ENCODE measurements at regions not wholly inside any gene's neighbourhood (a gene's known extent, or its start where the extent isn't known, plus 50 kb on each side); places are given as distances from the start of the nearest gene placed in this dataset.
"Not testable (repeated sequence)": the region's sequence is repeated elsewhere in the genome, so short reads cannot be mapped to it uniquely, and the experiment has no call there.

DNA sequence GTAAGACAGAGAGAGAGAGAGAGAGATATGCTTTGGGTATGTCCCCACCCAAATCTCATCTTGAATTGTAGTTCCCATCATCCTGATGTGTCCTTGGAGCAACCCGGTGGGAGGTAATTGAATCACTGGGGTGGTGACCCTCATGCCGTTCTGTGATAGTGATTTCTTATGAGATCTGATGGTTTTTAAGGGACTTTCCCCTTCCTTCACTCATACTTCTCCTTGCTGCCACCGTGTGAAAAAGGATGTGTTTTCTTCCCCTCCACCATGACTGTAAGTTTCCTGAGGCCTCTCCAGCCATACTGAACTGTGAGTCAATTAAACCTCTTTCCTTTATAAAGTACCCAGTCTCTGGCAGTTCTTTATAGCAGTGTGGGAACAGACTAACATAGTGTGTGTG lies 60.3 kb downstream of the EOMES start:
- DNase-seq (ENCODE audit: low spot score), result no peak

GRCh38 chr3:27659279-27660021 lies 62.7 kb downstream of the EOMES start:
- peak; percentile 66 for DNase-seq (ENCODE audit: low spot score)

- DNase-seq (ENCODE audit: low spot score), result no peak
These were observed 63.4 kb downstream of the EOMES start for GRCh38 chr3:27658741-27659140.

- no peak for DNase-seq (ENCODE audit: low spot score)
These were observed 64.3 kb downstream of the EOMES start for GRCh38 chr3:27657871-27658270.

- no peak for DNase-seq (ENCODE audit: low spot score)
These were observed 64.7 kb downstream of the EOMES start for GRCh38 chr3:27657404-27657803.

DNA sequence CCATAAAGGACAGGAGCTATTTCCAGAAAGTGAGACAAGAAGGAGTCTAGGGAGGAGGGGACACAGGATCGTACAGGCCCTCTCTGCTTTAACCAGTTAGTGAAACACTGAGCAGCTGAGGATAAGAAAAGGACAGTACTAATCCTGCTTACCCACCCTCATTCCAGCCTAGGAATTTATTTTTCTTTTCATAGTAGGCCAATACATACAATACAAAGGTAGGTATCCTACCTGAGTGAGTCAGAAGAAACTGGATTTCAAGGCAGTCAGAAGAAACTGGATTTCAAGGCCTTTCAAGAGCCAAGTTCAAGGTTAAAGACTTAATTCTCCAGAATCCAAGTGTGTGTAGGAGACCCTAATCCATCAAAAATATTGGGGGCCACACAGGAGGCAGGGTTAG lies 65.3 kb downstream of the EOMES start:
- DNase-seq (ENCODE audit: low spot score), result no peak

DNA sequence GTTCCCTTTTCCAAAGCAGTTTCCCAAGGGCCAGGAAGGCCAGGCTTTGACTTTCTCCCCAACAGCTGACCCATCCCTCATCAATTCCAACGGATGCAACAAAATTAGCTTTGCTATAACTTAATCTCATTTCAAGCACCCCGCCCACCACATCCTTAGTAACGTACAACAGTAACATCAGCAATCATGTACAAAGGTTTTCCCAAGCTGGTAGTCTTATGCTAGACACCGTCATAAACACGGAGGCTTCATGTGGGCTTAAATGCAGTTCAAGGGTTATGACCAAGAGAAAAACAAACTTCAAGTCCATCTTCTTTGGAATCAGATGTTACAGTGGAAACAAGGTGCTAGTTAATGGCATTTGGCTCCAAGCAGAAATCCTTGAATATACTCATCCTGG lies 66.6 kb downstream of the EOMES start:
- no peak for DNase-seq (ENCODE audit: low spot score)

- DNase-seq (ENCODE audit: low spot score), result no peak
These were observed 68.1 kb downstream of the EOMES start for GRCh38 chr3:27653803-27654558.

GRCh38 chr3:27649277-27649676 lies 72.8 kb downstream of the EOMES start:
- DNase-seq (ENCODE audit: low spot score), result no peak

GRCh38 chr3:27646896-27647295 lies 75.2 kb downstream of the EOMES start:
- no peak for DNase-seq (ENCODE audit: low spot score)

DNA sequence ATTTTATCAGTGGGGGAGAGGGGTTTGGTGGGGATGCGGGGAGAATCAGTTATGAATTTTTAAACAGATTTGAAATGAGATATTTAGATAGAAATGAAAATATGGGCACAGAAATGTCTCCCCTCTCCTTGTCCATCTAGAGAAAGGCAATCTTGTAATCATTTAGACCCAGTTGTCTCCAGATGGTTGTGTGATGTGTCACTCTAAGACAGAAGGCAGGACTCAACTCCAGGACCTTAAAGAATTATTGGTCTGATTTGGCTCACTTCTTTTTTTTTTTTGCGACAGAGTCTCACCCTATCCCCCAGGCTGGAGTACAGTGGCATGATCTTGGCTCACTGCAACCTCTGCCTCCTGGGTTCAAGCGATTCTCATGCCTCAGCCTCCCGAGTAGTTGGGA lies 77.2 kb downstream of the EOMES start:
- no peak for DNase-seq (ENCODE audit: low spot score)

DNA sequence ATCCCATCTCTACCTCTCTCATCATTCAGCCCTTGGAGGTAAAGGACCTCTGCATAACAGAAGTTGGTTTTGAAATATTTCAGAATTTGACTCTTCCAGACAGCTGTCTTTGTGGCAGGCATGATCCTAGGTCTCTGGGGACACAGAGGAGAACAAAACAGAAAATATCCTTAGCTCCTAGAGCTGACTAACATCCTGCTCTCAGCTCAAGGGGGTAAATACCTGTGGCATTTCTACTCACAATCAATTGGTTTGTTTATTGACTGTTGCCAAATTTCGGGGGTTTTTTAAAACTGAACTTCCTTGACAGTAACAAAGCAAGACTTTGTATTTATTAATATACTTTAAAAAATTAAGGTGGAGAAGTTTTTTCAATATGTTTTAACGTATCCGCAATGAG lies 78.8 kb downstream of the EOMES start:
- DNase-seq (ENCODE audit: low spot score), result no peak

DNA sequence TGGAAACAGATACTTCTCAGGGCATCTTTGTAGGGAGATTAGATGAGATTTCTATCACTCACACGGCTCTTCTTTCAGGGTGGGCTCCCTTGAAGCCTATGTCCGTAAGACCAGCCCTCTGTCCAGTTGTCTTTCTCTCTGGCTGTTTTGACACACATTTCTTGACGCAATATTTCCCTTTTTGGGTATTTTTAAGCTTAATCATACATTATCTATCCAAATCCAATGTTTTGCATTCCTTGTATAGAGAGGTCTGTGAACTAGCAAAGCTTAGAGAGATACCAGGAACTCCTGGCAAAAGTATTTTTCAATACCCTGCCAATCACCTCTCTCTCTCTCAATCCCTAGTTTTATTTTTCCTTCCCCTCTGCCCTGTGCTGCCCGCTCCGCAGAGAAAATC lies 79.3 kb downstream of the EOMES start:
- DNase-seq (ENCODE audit: low spot score), result no peak

GRCh38 chr3:27641888-27642601 lies 80.1 kb downstream of the EOMES start:
- DNase-seq (ENCODE audit: low spot score), result no peak

GRCh38 chr3:27641271-27641800 lies 80.8 kb downstream of the EOMES start:
- no peak for DNase-seq (ENCODE audit: low spot score)

GRCh38 chr3:27639271-27639670 lies 82.9 kb downstream of the EOMES start:
- no peak for DNase-seq (ENCODE audit: low spot score)

GRCh38 chr3:27638594-27638993 lies 83.5 kb downstream of the EOMES start:
- DNase-seq (ENCODE audit: low spot score), result no peak

GRCh38 chr3:27637346-27637995 lies 84.7 kb downstream of the EOMES start:
- DNase-seq (ENCODE audit: low spot score), result no peak

- not testable (repeated sequence) for DNase-seq (ENCODE audit: low spot score)
These were observed 87.1 kb downstream of the EOMES start for GRCh38 chr3:27635006-27635405.

DNA sequence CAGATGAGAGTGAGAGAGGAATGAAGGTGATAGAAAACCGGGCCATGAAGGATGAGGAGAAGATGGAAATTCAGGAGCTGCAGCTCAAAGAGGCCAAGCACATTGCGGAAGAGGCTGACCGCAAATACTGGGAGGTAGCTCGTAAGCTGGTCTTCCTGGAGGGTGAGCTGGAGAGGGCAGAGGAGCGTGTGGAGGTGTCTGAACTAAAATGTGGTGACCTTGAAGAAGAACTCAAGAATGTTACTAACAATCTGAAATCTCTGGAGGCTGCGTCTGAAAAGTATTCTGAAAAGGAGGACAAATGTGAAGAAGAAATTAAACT lies 88.9 kb downstream of the EOMES start:
- DNase-seq (ENCODE audit: low spot score), result no peak

DNA sequence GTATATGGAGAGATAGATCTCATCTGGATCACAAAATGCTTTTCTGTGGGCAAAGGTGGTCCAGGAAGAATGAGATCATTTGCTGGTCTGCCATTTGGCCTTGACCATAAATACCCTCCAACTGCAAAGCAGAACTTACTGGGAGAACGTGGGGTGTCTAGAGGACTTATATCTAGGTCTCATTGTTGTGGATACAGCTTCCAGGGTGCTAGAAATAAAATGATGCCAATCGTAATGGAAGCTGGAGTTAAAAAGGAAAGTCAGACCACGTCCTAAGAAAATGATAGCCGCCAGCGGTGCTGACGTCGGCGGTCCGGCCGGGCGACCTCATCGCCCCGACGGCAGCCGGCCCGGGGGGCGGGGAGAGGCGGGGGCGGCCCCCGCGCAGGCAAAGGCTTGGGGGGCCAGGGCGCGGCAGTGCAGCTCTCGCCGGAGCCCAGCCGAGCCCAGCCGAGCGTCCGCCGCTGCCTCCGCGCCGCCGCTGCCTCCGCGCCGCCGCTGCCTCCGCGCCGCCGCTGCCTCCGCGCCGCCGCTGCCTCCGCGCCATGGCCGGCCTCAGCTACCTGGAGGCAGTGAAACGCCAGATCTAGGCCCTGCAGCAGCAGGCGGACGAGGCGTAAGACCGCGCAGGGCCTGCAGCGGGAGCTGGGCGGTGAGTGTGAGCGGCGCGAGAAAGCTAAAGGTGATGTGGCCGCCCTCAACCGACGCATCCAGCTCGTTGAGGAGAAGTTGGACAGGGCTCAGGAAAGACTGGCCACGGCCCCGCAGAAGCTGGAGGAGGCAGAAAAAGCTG lies 89.5 kb downstream of the EOMES start:
- peak; percentile 52 for DNase-seq (ENCODE audit: low spot score)

DNA sequence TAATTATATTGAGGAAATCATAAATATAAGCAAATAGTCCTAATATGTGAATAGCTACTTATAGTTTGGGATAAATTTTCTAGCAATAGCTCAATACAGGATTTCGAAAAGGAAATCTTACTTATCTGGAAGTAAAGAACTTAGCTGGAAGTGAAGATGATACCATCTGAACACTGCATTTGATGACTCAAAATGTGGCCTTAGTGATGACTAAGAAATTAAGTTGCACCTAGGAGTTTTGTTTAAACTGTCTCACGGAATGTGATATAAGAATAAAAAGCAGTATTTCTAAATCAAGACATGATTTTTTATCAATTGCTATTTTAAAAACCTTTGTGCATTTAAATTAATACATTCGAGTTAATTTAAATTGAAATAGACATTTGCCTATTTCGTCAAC lies 91.2 kb downstream of the EOMES start:
- DNase-seq (ENCODE audit: low spot score), result no peak

All from ecto neural progenitor cell (in vitro differentiated cells).